8988T (cell line): ENCODE measurements at regions not wholly inside any gene's neighbourhood (a gene's known extent, or its start where the extent isn't known, plus 50 kb on each side); places are given as distances from the start of the nearest gene placed in this dataset.

ENCODE experiments used
- DNase-seq: peaks from one replicate; pipeline ENCODE4 v3.0.0; 2011

DNA sequence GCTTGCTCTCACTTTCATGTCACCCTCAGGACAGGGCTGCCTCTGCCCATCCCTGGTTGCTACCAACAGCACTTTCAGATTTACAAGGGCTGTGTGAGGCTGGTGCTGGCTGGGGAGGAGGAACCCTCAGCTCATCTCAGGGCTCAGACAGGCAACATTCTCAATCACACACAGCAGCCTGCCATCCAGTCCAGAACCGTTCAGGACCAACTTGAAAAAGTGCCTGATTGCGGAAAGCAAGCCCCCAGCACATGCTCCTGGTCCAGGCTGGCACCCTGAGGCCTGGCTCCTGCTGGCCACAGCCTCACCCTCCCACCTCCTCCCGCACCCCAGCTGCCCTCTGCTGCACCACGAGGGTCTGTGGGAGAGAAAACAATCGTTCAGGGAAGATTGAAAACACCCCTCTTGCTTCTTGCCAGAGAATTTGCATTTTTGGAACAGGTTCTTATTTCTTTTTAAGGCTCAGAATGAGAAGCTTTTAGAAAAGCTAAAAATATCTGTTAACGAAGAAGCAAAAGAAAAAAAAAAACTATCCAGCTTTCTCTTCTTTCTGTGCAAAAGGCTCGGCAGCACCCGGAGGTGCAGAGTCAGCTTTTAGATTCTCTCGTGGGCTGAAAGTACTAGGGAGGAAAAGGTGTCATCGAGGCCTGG lies 403.8 kb upstream of the ID2 start:
- no peak for DNase-seq

GRCh38 chr2:8278709-8279354 lies 403.0 kb upstream of the ID2 start:
- no peak for DNase-seq

GRCh38 chr2:8279506-8279905 lies 402.4 kb upstream of the ID2 start:
- DNase-seq = no peak

DNA sequence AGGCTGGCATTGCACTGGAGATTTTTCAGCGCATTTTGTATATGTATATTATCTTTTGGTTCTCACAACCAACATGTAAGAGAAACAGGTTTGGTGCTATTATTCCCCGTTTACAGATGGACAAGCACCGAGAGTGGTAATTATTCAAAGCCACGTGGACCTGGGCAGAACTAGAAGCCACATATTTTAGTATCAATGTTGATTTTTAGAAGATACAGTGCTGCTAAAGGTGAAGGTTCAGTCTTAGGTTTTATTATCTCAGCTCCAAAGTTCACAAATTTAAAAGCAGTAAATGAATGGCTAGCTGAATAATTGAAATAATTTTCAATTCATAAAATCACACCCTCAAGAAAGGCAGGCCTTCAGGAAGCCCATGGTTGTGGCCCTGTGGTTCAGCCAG lies 400.6 kb upstream of the ID2 start:
- DNase-seq = no peak

DNA sequence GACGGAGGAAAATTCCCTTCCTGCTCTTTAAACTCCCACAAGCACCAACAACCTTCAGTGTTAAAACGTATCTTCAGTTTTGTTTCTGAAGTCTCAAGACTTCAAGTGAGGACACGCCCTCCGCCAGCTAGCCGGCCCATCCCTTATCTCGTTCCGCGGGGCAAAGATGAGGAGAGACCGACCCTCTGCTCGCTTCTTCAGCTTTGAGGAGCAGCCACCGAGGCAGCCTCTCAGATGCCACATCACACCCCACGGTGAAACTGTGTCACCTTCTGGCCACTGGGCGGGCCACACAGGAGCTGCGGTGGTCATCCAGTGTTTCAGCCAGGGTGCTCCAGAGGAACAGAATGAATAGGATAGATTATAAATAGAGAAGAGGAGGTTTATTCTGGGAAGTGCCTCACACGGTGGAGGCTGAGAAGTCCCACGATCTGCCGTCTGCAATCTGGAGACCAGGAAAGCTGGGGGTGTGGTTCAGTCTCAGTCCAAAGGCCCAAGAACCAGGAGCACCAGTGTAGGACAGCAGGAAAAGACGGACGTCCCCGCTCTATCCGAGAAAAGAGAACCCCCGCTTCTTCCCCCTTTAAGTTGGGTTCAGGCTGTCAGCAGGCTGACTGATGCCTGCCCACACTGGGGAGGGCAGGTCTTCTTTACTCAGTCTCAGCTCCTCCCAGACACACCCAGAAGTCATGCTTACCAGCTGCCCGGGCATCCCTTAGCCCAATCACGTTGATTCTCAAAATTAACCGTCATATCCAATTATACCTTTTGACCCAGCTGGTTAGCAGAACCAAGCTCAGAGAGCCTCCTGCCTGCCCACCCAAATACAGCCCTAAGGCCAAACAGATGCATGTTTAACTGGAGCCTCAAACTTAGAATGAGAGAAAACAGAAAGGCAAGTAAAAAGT lies 399.7 kb upstream of the ID2 start:
- no peak for DNase-seq

DNA sequence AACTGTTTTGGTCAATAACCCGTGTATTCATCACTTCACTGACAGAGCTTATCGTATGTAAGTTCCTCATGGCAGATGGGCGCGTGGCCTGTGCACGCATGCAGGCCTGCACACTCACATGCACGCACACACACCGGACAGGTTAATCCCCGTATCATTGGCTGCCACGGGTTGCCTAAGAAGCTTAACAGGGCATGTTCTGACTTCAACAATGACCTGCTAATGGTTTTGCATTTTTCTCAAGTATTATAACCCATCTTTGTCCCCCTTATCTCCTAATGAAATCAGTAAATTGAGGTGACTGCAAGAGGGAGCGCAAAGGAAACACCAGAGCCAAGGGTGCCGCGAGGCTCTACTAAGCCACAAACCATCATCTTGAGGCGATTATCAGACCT lies 399.0 kb upstream of the ID2 start:
- DNase-seq = no peak

- DNase-seq = no peak
Measured at GRCh38 chr2:8285081-8285480, 396.8 kb upstream of the ID2 start.

GRCh38 chr2:8285898-8286297 lies 396.0 kb upstream of the ID2 start:
- no peak for DNase-seq

GRCh38 chr2:8288206-8288605 lies 393.6 kb upstream of the ID2 start:
- DNase-seq = no peak

DNA sequence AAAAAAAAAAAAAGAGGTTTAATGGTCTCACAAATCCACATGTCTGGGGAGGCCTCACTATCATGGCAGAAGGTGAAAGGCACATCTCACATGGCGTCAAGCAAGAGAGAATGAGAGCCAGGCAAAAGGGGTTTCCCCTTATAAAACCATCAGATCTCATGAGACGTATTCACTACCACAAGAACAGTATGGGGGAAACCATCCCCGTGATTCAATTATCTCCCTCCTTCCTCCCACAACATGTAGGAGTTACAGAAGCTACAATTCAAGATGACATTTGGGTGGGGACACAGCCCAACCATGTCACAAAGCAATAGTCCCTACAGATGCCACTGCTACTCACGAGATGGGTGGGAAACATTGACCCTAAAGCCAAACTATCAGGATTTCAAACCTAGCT lies 392.7 kb upstream of the ID2 start:
- DNase-seq = no peak

DNA sequence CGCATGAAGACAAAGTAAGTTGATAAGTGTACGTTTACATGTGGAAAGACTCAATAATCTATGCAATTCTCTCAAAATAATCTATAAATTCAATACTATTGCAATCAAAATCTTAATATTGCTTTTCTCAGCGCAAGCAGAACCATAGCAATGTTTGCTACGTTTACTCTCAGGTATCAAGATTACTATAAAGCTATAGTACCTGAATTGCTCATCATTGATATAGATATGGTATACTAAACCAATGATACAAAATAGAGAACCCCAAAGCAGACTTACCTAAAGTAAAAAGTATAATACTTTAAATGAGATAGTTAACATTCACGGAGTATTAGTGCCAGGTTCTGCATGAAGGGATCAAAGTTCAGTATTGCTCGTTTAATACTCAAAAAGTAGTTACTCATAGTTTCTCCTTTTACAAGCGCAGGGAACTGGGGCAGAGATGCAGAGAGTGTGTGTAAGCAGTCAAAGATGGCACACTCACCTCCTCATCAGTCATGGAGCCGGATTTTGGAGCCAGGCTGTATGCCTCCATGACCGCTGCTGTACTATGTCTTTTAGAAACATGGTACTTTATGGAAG lies 391.0 kb upstream of the ID2 start:
- DNase-seq = no peak

- no peak for DNase-seq
Measured at GRCh38 chr2:8296306-8296705, 385.6 kb upstream of the ID2 start.

DNA sequence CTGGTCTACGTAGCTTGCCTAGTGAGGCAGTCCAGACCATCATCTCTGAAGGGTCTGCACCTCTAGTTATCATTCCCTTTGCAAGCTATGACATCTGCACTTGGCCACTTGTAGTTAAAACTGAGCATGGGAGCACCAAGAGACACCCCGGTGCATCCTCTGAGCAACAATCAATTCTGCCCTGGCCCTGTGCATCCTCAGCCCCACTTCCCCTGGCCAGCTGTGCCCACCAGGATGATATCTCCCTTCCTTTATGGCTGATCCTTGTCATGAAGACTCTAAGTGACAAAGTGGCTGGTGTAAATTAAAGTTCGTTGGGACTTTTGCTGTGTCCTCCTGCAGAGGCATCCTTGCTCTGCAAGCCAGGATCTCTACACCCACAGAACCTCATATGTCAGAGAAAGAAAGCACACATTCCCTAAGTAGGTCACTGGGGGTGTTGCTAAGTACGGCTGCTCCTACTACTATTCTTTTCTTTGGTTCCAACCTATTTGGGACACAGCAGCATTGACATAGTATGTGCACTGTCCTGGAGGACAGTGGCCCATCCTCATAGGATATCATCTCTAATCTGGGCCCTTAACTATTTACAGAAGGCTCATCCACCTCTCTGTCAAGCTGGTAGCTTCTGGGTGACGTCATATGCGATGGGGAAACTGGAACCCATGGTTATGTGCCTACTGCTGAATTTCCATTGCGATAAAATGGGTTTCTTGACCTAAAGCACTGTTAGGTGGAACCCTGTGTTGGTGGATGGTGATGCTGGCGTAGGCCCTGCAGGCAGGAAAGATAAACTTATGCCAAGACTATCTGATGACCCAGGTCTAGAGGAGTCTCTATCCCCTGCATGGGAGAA lies 384.3 kb upstream of the ID2 start:
- no peak for DNase-seq

GRCh38 chr2:8298783-8299182 lies 383.1 kb upstream of the ID2 start:
- no peak for DNase-seq

- DNase-seq = no peak
Measured at GRCh38 chr2:8300216-8300615, 381.6 kb upstream of the ID2 start.

- DNase-seq = no peak
Measured at GRCh38 chr2:8300905-8301304, 381.0 kb upstream of the ID2 start.

DNA sequence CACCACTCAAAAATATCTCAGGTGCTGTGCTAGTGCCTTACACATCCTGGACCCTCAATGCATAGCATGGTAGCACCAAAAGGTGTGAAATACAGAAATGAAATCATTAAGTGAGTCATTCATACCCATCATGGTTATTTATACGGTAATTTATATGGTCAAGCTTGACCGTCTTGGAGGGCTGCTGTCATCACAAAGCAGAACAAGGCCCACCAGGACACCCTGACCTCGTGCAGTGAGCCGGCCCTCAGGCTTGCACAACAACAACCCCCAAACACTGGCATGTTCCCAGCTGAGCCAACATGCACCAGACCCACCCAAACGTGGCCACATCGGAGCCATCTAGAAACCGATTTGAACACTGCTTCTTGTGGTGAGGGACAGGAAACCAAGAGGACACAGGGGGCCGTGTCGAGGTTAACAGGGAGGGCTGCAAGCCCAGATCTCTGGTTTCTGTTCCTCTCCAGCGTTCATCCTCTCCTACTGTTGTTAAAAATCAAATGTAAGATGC lies 378.5 kb upstream of the ID2 start:
- DNase-seq = no peak

- DNase-seq = no peak
Measured at GRCh38 chr2:8304821-8305766, 376.8 kb upstream of the ID2 start.

- no peak for DNase-seq
Measured at GRCh38 chr2:8306530-8307351, 375.1 kb upstream of the ID2 start.

DNA sequence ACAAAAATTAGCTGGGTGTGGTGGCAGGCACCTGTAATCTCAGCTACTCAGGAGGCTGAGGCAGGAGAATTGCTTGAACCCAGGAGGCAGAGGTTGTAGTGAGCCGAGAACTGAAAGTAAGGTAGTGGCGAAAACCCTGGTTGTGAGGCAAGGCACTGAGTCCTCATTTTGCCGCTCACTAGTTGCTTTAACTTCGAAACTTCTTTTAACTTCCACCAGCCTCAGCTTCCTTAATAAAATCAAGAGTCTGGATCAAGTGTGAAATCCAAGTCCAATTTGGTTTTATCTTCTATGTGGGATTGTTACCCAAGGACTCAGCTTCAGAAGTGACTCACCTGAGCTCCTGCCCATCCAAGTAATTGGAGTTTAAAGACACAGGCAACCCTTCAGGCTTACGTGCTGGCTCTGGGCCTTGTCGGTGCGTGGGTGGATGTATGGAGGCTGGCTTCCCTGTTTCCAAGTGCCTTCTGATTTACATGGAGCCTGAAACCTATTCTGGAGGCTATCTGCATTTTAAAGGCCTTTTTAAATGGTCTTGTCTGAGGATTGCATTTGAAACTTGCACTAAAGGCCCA lies 374.2 kb upstream of the ID2 start:
- DNase-seq = no peak
